A549 (cell line): ENCODE measurements at regions not wholly inside any gene's neighbourhood (a gene's known extent, or its start where the extent isn't known, plus 50 kb on each side); places are given as distances from the start of the nearest gene placed in this dataset.

ENCODE experiments used
- ATAC-seq, 2 experiments: fragments of 200-7000 bp in 1 of 2; fragments of >200 bp in 1 of 2; cut with Nextera tagmentation in 1 of 2; cut with Tn5 transposase in 1 of 2; 3 replicates each; pipeline versions ENCODE4 v1.8.0 to v1.9.1; 2018 to 2020; ENCODE audit warnings: mild to moderate bottlenecking in 1 of 2, moderate library complexity in 1 of 2
- CTCF ChIA-PET: fragments of 300-600 bp; sonication (Branson Sonifier 250); formaldehyde crosslinking; extraction: SDS; loops from one replicate; lab custom pipeline; 2021; ENCODE audit warnings: antibody characterized with exemption, inconsistent platforms; lab: Yijun Ruan, JAX
- POLR2A ChIA-PET: fragments of 350-600 bp; formaldehyde crosslinking; extraction: SDS; loops from one replicate; lab custom pipeline; 2021; ENCODE audit warnings: antibody characterized with exemption, inconsistent platforms; lab: Yijun Ruan, JAX
- DNase-seq, 2 experiments: peaks; one replicate each; pipeline versions ENCODE4 v3.0.0 to v3.0.0-alpha.2; 2011 to 2016; ENCODE audit warnings: low read depth in 1 of 2, low spot score in 1 of 2
- FAIRE-seq: peaks from 2 replicates; lab custom pipeline; 2011; peaks lifted over from hg19 to GRCh38; lab: Jason Lieb, UNC
- H3K27ac ChIP-seq, 2 experiments: fragments of >200 bp; sonication (Bioruptor Twin); formaldehyde crosslinking; 3 replicates each; pipeline ENCODE4 v1.5.1; 2016 to 2017
- H3K4me1 ChIP-seq: fragments of >200 bp; sonication (Bioruptor Twin); formaldehyde crosslinking; 3 replicates; pipeline ENCODE4 v1.6.1; 2016
- H3K4me2 ChIP-seq: fragments of >200 bp; sonication (Bioruptor Twin); formaldehyde crosslinking; 3 replicates; pipeline ENCODE4 v1.6.1; 2016
- H3K4me3 ChIP-seq: fragments of >200 bp; sonication (Bioruptor Twin); formaldehyde crosslinking; 3 replicates; pipeline ENCODE4 v1.5.1; 2016
- H3K9me3 ChIP-seq: fragments of >200 bp; sonication (Bioruptor Twin); formaldehyde crosslinking; 3 replicates; pipeline ENCODE4 v1.6.1; 2016
- CBX2 ChIP-seq: fragments of 200-600 bp; sonication (generic); IDR thresholded peaks from 2 replicates; pipeline ENCODE4 v1.6.1; 2016; ENCODE audit warnings: low read depth, mild to moderate bottlenecking, borderline replicate concordance
- CBX8 ChIP-seq: fragments of 200-600 bp; sonication (generic); IDR thresholded peaks from 2 replicates; pipeline ENCODE4 v1.6.1; 2016
- EHMT2 ChIP-seq: fragments of 200-600 bp; sonication (generic); IDR thresholded peaks from 2 replicates; pipeline ENCODE4 v1.6.1; 2016; ENCODE audit warnings: antibody characterized with exemption, low read depth, mild to moderate bottlenecking, moderate library complexity
- FOSB ChIP-seq: fragments of 250-450 bp; sonication (Bioruptor Pico); IDR thresholded peaks from 2 replicates; pipeline ENCODE4 v1.5.0; 2020; ENCODE audit warnings: mild to moderate bottlenecking, moderate library complexity
- HDAC2 ChIP-seq: fragments of 200-600 bp; sonication (generic); IDR thresholded peaks from 2 replicates; pipeline ENCODE4 v1.6.1; 2016
- HOXA7 ChIP-seq: fragments of 250-450 bp; sonication (Bioruptor Pico); IDR thresholded peaks from 2 replicates; pipeline ENCODE4 v1.5.0; 2020; ENCODE audit warnings: mild to moderate bottlenecking, moderate library complexity
- KDM5A ChIP-seq: fragments of 200-600 bp; sonication (generic); IDR thresholded peaks from 2 replicates; pipeline ENCODE4 v1.6.1; 2016; ENCODE audit warnings: antibody characterized with exemption, mild to moderate bottlenecking
- MAFK ChIP-seq: fragments of 450-650 bp; IDR thresholded peaks from 2 replicates; pipeline ENCODE4 v1.6.1; 2014; ENCODE audit not compliant: partially characterized antibody
- PBX3 ChIP-seq: IDR thresholded peaks from 2 replicates; pipeline ENCODE4 v1.6.1; 2012
- POLR2A ChIP-seq: IDR thresholded peaks from 2 replicates; pipeline ENCODE4 v1.6.1; 2012; ENCODE audit warnings: mild to moderate bottlenecking, low read length
- RCOR1 ChIP-seq: fragments of 150-350 bp; IDR thresholded peaks from 2 replicates; pipeline ENCODE4 v1.6.1; 2014; ENCODE audit warnings: antibody characterized with exemption, low read length, low read depth
- SMC3 ChIP-seq: fragments of >200 bp; sonication (Bioruptor Twin); formaldehyde crosslinking; IDR thresholded peaks from 3 replicates; pipeline ENCODE4 v1.6.1; 2018; ENCODE audit warnings: inconsistent platforms
- SREBF2 ChIP-seq: fragments of 450-650 bp; IDR thresholded peaks from 2 replicates; pipeline ENCODE4 v1.6.1; 2014; ENCODE audit warnings: mild to moderate bottlenecking, moderate library complexity
- TFCP2L1 ChIP-seq: fragments of 250-450 bp; sonication (Bioruptor Pico); IDR thresholded peaks from 2 replicates; pipeline ENCODE4 v1.5.0; 2021; ENCODE audit warnings: mild to moderate bottlenecking
- ZC3H11A ChIP-seq: fragments of 450-650 bp; IDR thresholded peaks from 2 replicates; pipeline ENCODE4 v1.6.1; 2014; ENCODE audit warnings: antibody characterized with exemption, mild to moderate bottlenecking
- WGBS: methylation state at CpG from one replicate; pipeline ENCODE4 v1.1.6; 2017; ENCODE audit errors: missing lambda C conversion rate; 5-methylcytosine and 5-hydroxymethylcytosine counted together
- TF ChIP-seq, protein P1 (sequence below): IDR thresholded peaks from 2 replicates; pipeline ENCODE4 v1.6.1; 2012
- TF ChIP-seq, protein P2 (sequence below): fragments of 150-350 bp; IDR thresholded peaks from 2 replicates; pipeline ENCODE4 v1.6.1; 2014; ENCODE audit warnings: low read depth, mild to moderate bottlenecking, low read length

DNA sequence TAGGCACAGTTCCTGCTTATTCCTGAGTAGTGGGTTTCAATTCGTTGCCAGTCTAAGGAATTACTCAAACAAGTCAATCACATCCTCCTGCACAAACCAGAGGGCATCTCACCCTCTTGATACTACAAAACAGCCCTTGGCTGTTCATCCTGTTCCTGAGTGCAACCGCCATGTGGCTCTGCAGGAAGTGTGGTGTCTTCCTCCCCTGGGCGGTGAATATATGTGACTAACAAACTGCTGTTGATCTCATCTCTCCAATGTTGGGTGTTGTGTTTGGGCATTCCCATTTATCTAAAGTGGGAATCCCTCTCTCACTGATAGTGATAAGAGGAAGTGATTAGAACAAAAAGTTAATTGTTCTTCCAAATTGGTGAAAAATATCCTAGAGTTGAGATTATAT lies 163.0 kb downstream of the TBX18 start:
- POLR2A ChIA-PET = no interaction called here
- FAIRE-seq (no peak), DNase-seq (no peak), ATAC-seq (no peak)
- Histone ChIP-seq H3K9me3 (no peaks in the 10 kb centered on the region), H3K27ac (no peak overlapping the region), H3K4me1 (no peaks in the 10 kb centered on the region), H3K4me2 (no peak overlapping the region), H3K4me3 (no peak overlapping the region)
- TF ChIP-seq CBX2 = no peak
- no peak for TF ChIP-seq PBX3
- TF ChIP-seq POLR2A = no peak
- no peak for TF ChIP-seq HDAC2
- CTCF ChIA-PET = no interaction called here
- WGBS = 62% methylated on average over 3 of the region's 3 CpGs

- 78% methylated on average over 1 of the region's 1 CpG for whole genome bisulfite sequencing
- FAIRE-seq = no peak
- no peak for ATAC-seq
- H3K4me1 ChIP-seq = no peaks in the 10 kb centered on the region
- POLR2A ChIA-PET = no interaction called here
- TF ChIP-seq CBX2 (no peak), CBX8 (no peak)
- H3K4me2 ChIP-seq = no peak overlapping the region
- CTCF ChIA-PET = no interaction called here
- no peak overlapping the region for H3K4me3 ChIP-seq
- no peak overlapping the region for H3K27ac ChIP-seq
- no peak for DNase-seq
- no peaks in the 10 kb centered on the region for H3K9me3 ChIP-seq
These were observed 164.4 kb downstream of the TBX18 start for GRCh38 chr6:84599991-84600390.

DNA sequence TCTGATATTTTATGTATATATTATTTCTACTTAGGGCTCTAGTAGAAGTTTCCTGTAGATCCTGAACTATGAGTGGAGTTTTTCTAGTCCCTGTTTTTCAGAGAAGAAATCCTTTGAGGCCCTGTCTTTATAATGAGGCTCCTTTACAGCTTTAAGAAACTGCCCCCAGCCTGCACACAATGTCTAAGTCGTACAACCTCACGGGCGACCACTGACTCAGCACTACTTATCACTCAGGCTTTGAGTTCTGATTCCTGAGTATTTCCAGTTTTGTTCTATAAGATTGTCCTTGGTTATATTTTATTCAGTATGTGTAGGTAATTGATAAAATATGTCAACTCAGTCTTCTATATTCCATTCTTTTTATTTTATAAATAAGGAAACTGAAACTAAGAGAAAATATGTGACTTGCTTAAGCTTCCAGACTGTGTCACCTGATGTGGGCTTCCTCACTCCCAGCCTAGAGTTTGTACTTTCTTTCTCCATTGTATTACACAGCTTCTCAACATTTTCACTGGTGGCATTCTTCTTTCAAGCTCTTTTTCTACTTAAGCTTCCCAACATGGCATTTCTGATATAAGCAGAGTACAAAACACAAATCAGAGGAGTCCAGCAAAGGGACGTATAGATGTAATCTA lies 167.0 kb downstream of the TBX18 start:
- CTCF ChIA-PET = no interaction called here
- WGBS = 52% methylated on average over 4 of the region's 4 CpGs
- DNase-seq = peak in 1 of 2 experiments; percentile 14

GRCh38 chr6:84596488-84596887 lies 167.9 kb downstream of the TBX18 start:
- Histone ChIP-seq H3K4me2 (no peak overlapping the region), H3K27ac (no peak overlapping the region), H3K4me1 (no peaks in the 10 kb centered on the region), H3K4me3 (no peak overlapping the region), H3K9me3 (no peaks in the 10 kb centered on the region)
- CTCF ChIA-PET = no interaction called here
- no peak for TF ChIP-seq ZC3H11A
- TF ChIP-seq, protein P1, sequence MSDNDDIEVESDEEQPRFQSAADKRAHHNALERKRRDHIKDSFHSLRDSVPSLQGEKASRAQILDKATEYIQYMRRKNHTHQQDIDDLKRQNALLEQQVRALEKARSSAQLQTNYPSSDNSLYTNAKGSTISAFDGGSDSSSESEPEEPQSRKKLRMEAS = no peak
- no peak for TF ChIP-seq HOXA7
- no peak for TF ChIP-seq KDM5A
- no peak for TF ChIP-seq FOSB
- DNase-seq (no peak), FAIRE-seq (no peak), ATAC-seq (no peak)
- POLR2A ChIA-PET = no interaction called here
- 96% methylated on average over 1 of the region's 1 CpG for WGBS

More for the DNA sequence above, 167.0 kb downstream of the TBX18 start:
- Histone ChIP-seq H3K9me3 (no peaks in the 10 kb centered on the region), H3K27ac (no peak overlapping the region), H3K4me1 (no peaks in the 10 kb centered on the region), H3K4me3 (no peak overlapping the region), H3K4me2 (0 out of 3 replicates have a peak overlapping the region, but pooled peaks have one; percentile 26)
- POLR2A ChIA-PET = no interaction called here
- peak in 1 of 2 experiments; percentile 36; a peak in 1 of 6 replicates for ATAC-seq
- FAIRE-seq = no peak
- TF ChIP-seq TFCP2L1 (CRISPR knock-in tag) = no peak
- TF ChIP-seq MAFK = peak; percentile 6
- no peak for TF ChIP-seq RCOR1
- no peak for TF ChIP-seq SMC3
- TF ChIP-seq, protein P2, sequence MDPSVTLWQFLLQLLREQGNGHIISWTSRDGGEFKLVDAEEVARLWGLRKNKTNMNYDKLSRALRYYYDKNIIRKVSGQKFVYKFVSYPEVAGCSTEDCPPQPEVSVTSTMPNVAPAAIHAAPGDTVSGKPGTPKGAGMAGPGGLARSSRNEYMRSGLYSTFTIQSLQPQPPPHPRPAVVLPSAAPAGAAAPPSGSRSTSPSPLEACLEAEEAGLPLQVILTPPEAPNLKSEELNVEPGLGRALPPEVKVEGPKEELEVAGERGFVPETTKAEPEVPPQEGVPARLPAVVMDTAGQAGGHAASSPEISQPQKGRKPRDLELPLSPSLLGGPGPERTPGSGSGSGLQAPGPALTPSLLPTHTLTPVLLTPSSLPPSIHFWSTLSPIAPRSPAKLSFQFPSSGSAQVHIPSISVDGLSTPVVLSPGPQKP = no peak
- TF ChIP-seq SREBF2 = no peak
- no peak for TF ChIP-seq EHMT2
